HCT116 (cell line): ENCODE measurements at regions not wholly inside any gene's neighbourhood (a gene's known extent, or its start where the extent isn't known, plus 50 kb on each side); places are given as distances from the start of the nearest gene placed in this dataset.

Source experiments
- ATAC-seq: fragments of 200-7000 bp; cut with Tn5 transposase; 2 replicates; pipeline ENCODE4 v1.9.1; 2020; ENCODE audit warnings: mild to moderate bottlenecking, moderate library complexity
- BruUV-seq: library from RNA; stranded (reverse); fragments of 400-500 nt; replicated peaks from 2 replicates; lab custom pipeline; 2021; lab: Mats Ljungman, UMichigan
- CTCF ChIA-PET: fragments of 300-600 bp; sonication (Branson Sonifier 250); formaldehyde crosslinking; loops from one replicate; lab custom pipeline; 2021; ENCODE audit warnings: antibody characterized with exemption; lab: Charles Lee
- POLR2A ChIA-PET: fragments of 300-600, 350-600 bp; sonication (Branson Sonifier 250); formaldehyde crosslinking; loops from one replicate; lab custom pipeline; 2021; ENCODE audit warnings: antibody characterized with exemption; lab: Charles Lee
- RAD21 ChIA-PET, 2 experiments: fragments of 300-600 bp; sonication (Branson Sonifier 250); formaldehyde crosslinking; loops; one replicate each; lab custom pipeline; 2023; ENCODE audit warnings: low total read pairs in 2 of 2; ENCODE audit not compliant: uncharacterized antibody in 2 of 2, unreplicated experiment in 2 of 2, low non-redundant PET in 1 of 2; lab: Charles Lee
- DNase-seq: peaks from one replicate; pipeline ENCODE4 v3.0.0-alpha.2; 2010; ENCODE audit warnings: low read depth, low spot score
- H2AFZ ChIP-seq: fragments of 200-600 bp; shearing (Covaris generic), sonication (generic); 2 replicates; pipeline ENCODE4 v1.6.1; 2017; ENCODE audit warnings: low read depth, mixed run types, mixed read lengths, antibody characterized with exemption, low read length; ENCODE audit not compliant: poor library complexity, severe bottlenecking
- H3K27ac ChIP-seq: 2 replicates; pipeline ENCODE4 v1.5.1; 2012; ENCODE audit warnings: low read depth, low read length
- H3K27me3 ChIP-seq: fragments of 200-600 bp; sonication (generic); 2 replicates; pipeline ENCODE4 v1.6.1; 2016; ENCODE audit warnings: mixed run types, low read length, mixed read lengths; ENCODE audit not compliant: insufficient read depth
- H3K36me3 ChIP-seq, 2 experiments: fragments of 200-500 bp in 1 of 2; fragments of 200-600 bp in 1 of 2; sonication (Bioruptor generic) in 1 of 2; sonication (generic) in 1 of 2; 2 replicates each; pipeline versions ENCODE4 v1.5.1 to v1.6.1; 2014 to 2016; ENCODE audit warnings: low read length in 2 of 2, inconsistent platforms in 1 of 2, mixed read lengths in 1 of 2, mixed run types in 1 of 2; ENCODE audit not compliant: insufficient read depth in 2 of 2, control insufficient read depth in 1 of 2
- H3K4me1 ChIP-seq, 2 experiments: fragments of 200-600 bp in 1 of 2; sonication (generic) in 1 of 2; 2 replicates each; pipeline versions ENCODE4 v1.5.1 to v1.6.1; 2012 to 2017; ENCODE audit warnings: low read length in 2 of 2, inconsistent platforms in 1 of 2, mild to moderate bottlenecking in 1 of 2, mixed read lengths in 1 of 2, mixed run types in 1 of 2, moderate library complexity in 1 of 2; ENCODE audit not compliant: insufficient read depth in 2 of 2, control insufficient read depth in 1 of 2
- H3K4me2 ChIP-seq: fragments of 200-600 bp; sonication (generic); 2 replicates; pipeline ENCODE4 v1.6.1; 2017; ENCODE audit warnings: mixed run types, low read length, mixed read lengths
- H3K4me3 ChIP-seq, 2 experiments: fragments of 200-600 bp in 1 of 2; sonication (generic) in 1 of 2; replicated peaks in 1 of 2; 2 replicates each; pipeline ENCODE4 v1.5.1; 2011 to 2016; ENCODE audit warnings: low read length in 2 of 2, control low read depth in 1 of 2, low read depth in 1 of 2, mild to moderate bottlenecking in 1 of 2, mixed read lengths in 1 of 2, mixed run types in 1 of 2
- H3K79me2 ChIP-seq: fragments of 200-600 bp; sonication (generic); 2 replicates; pipeline ENCODE4 v1.6.1; 2017; ENCODE audit warnings: mild to moderate bottlenecking, mixed run types, low read length, moderate library complexity, mixed read lengths; ENCODE audit not compliant: insufficient read depth
- H3K9ac ChIP-seq: fragments of 200-600 bp; sonication (generic); 2 replicates; pipeline ENCODE4 v1.6.1; 2016; ENCODE audit warnings: low read length, mixed read lengths
- H3K9me2 ChIP-seq: fragments of 200-600 bp; sonication (generic), shearing (Covaris generic); 2 replicates; pipeline ENCODE4 v1.6.1; 2017; ENCODE audit warnings: mixed run types, mild to moderate bottlenecking, moderate library complexity; ENCODE audit not compliant: insufficient read depth
- H3K9me3 ChIP-seq, 2 experiments: fragments of 200-500 bp in 1 of 2; fragments of 200-600 bp in 1 of 2; sonication (Bioruptor generic) in 1 of 2; sonication (generic) in 1 of 2; 2 replicates each; pipeline ENCODE4 v1.6.1; 2014 to 2017; ENCODE audit warnings: low read length in 2 of 2, mixed read lengths in 2 of 2, inconsistent platforms in 1 of 2, low read depth in 1 of 2, mild to moderate bottlenecking in 1 of 2, mixed run types in 1 of 2, moderate library complexity in 1 of 2; ENCODE audit not compliant: control insufficient read depth in 1 of 2, insufficient read depth in 1 of 2
- H4K20me1 ChIP-seq: fragments of 200-600 bp; sonication (generic), shearing (Covaris generic); 2 replicates; pipeline ENCODE4 v1.6.1; 2017; ENCODE audit warnings: mixed run types, mild to moderate bottlenecking, moderate library complexity; ENCODE audit not compliant: insufficient read depth
- CEBPB ChIP-seq: IDR thresholded peaks from 2 replicates; pipeline ENCODE4 v1.6.1; 2012; ENCODE audit warnings: low read depth
- CTCF ChIP-seq, 3 experiments: fragments of 200-600 bp in 1 of 3; sonication (generic) in 1 of 3; IDR thresholded peaks in 2 of 3; conservative IDR thresholded peaks in 1 of 3; 2 replicates each; pipeline ENCODE4 v1.5.1; 2012 to 2017; ENCODE audit warnings: low read depth in 2 of 3, low read length in 2 of 3, antibody characterized with exemption in 1 of 3, borderline replicate concordance in 1 of 3, control low read depth in 1 of 3, mild to moderate bottlenecking in 1 of 3, mixed read lengths in 1 of 3, mixed run types in 1 of 3, moderate library complexity in 1 of 3; ENCODE audit not compliant: insufficient read depth in 1 of 3
- EGR1 ChIP-seq: IDR thresholded peaks from 2 replicates; pipeline ENCODE4 v1.6.1; 2012; ENCODE audit warnings: low read depth
- ELF1 ChIP-seq: IDR thresholded peaks from 2 replicates; pipeline ENCODE4 v1.6.1; 2012; ENCODE audit warnings: low read depth, borderline replicate concordance
- EZH2 ChIP-seq: fragments of 200-600 bp; sonication (generic); IDR thresholded peaks from 2 replicates; pipeline ENCODE4 v1.6.1; 2017; ENCODE audit warnings: antibody characterized with exemption, mixed run types
- EZH2phosphoT487 ChIP-seq: fragments of 200-600 bp; IDR thresholded peaks from 2 replicates; pipeline ENCODE4 v1.6.1; 2018; ENCODE audit warnings: antibody characterized with exemption, borderline replicate concordance
- FOSL1 ChIP-seq: IDR thresholded peaks from 2 replicates; pipeline ENCODE4 v1.6.1; 2012; ENCODE audit warnings: low read depth
- JUND ChIP-seq: IDR thresholded peaks from 2 replicates; pipeline ENCODE4 v1.6.1; 2012
- MAX ChIP-seq: IDR thresholded peaks from 2 replicates; pipeline ENCODE4 v1.6.1; 2012
- POLR2A ChIP-seq: IDR thresholded peaks from 2 replicates; pipeline ENCODE4 v1.7.0; 2011; ENCODE audit warnings: borderline replicate concordance; ENCODE audit not compliant: insufficient read depth, insufficient read length; ENCODE audit errors: extremely low read depth
- POLR2AphosphoS5 ChIP-seq: IDR thresholded peaks from 2 replicates; pipeline ENCODE4 v1.6.1; 2011; ENCODE audit warnings: mild to moderate bottlenecking, low read depth, low read length, moderate library complexity
- REST ChIP-seq: IDR thresholded peaks from 2 replicates; pipeline ENCODE4 v1.6.1; 2012; ENCODE audit warnings: low read depth
- SRF ChIP-seq: IDR thresholded peaks from 2 replicates; pipeline ENCODE4 v1.6.1; 2012; ENCODE audit warnings: low read depth
- TCF7L2 ChIP-seq: IDR thresholded peaks from 2 replicates; pipeline ENCODE4 v1.7.0; 2011; ENCODE audit warnings: borderline replicate concordance, inconsistent platforms; ENCODE audit not compliant: insufficient read depth, insufficient read length; ENCODE audit errors: extremely low read depth
- YY1 ChIP-seq: IDR thresholded peaks from 2 replicates; pipeline ENCODE4 v1.6.1; 2011; ENCODE audit warnings: low read length, low read depth, moderate library complexity, mild to moderate bottlenecking; ENCODE audit not compliant: insufficient replicate concordance; ENCODE audit errors: extremely low read depth
- ZBTB33 ChIP-seq: IDR thresholded peaks from 2 replicates; pipeline ENCODE4 v1.6.1; 2011; ENCODE audit warnings: mild to moderate bottlenecking, low read length, moderate library complexity; ENCODE audit not compliant: insufficient replicate concordance; ENCODE audit errors: extremely low read depth
- ZFX ChIP-seq: fragments of 450-650 bp; IDR thresholded peaks from 2 replicates; pipeline ENCODE4 v1.6.1; 2017
- ZNF274 ChIP-seq: fragments of 200-500 bp; sonication (Bioruptor generic); IDR thresholded peaks from 2 replicates; pipeline ENCODE4 v1.6.1; 2014; ENCODE audit warnings: mild to moderate bottlenecking, low read depth, low read length, inconsistent platforms
- intact Hi-C: fragments of 100-400 bp; cut with micrococcal nuclease; formaldehyde crosslinking; loops from 2 replicates; pipeline ENCODE4 v1.10.0; 2022

GRCh38 chr4:36601864-36602495 lies 320.6 kb downstream of the DTHD1 start:
- H3K4me2 ChIP-seq, result no peak overlapping the region
- RAD21 ChIA-PET, result no interaction called here
- POLR2A ChIA-PET, result no interaction called here
- no TSS peak for BruUV-seq
- intact Hi-C loops, result no loop called here
- H3K27ac ChIP-seq, result no peak overlapping the region
- no peaks in the 10 kb centered on the region for H3K9me2 ChIP-seq
- peaks cover 3% of the 10 kb centered on the region; the same call in 1 of the 2 replicates for H3K27me3 ChIP-seq
- ATAC-seq (no peak), DNase-seq (no peak)
- CTCF ChIA-PET, result no interaction called here
- no peaks in the 10 kb centered on the region; the same call in 1 of the 2 replicates for H4K20me1 ChIP-seq
- H3K79me2 ChIP-seq, result no peaks in the 10 kb centered on the region
- TF ChIP-seq SRF, result no peak
- TF ChIP-seq ZNF274, result no peak
- no peak for TF ChIP-seq CTCF (IDR thresholded peaks at IDR 0.05 in 2 of 3, conservative IDR thresholded peaks at IDR 0.05 in 1 of 3; ENCODE audit: borderline replicate concordance in 1 of 3, insufficient read depth in 1 of 3, low read depth in 2 of 3, low read length in 2 of 3)
- TF ChIP-seq YY1, result no peak
- no peak for TF ChIP-seq ELF1
- no peak for TF ChIP-seq ZBTB33
- no peak for TF ChIP-seq FOSL1
- TF ChIP-seq REST, result no peak
- TF ChIP-seq CEBPB, result no peak
- no peak for TF ChIP-seq MAX
- TF ChIP-seq EZH2, result no peak
- TF ChIP-seq POLR2A, result no peak
- TF ChIP-seq ZFX, result no peak
- no peak for TF ChIP-seq EZH2phosphoT487
- TF ChIP-seq TCF7L2, result no peak
- TF ChIP-seq POLR2AphosphoS5, result no peak
- TF ChIP-seq EGR1, result no peak
- no peak for TF ChIP-seq JUND
- H3K4me1 ChIP-seq, result no peaks in the 10 kb centered on the region
- H3K9me3 ChIP-seq, result no peaks in the 10 kb centered on the region
- no peak overlapping the region for H3K9ac ChIP-seq
- no peak overlapping the region for H3K4me3 ChIP-seq
- H2AFZ ChIP-seq, result no peak overlapping the region
- no peaks in the 10 kb centered on the region for H3K36me3 ChIP-seq
